ENCODE measurements at regions not wholly inside any gene's neighbourhood (a gene's known extent, or its start where the extent isn't known, plus 50 kb on each side); places are given as distances from the start of the nearest gene placed in this dataset.

- DNase-seq = no peak
Measured at GRCh38 chr18:37985126-37985525, 419.5 kb upstream of the CELF4 start.

GRCh38 chr18:37980556-37980955 is 415.0 kb upstream of the CELF4 start:
- no peak for DNase-seq

- no peak for DNase-seq
Measured at GRCh38 chr18:37975446-37975845, 409.8 kb upstream of the CELF4 start.

GRCh38 chr18:37967261-37967660 is 401.7 kb upstream of the CELF4 start:
- DNase-seq = no peak

GRCh38 chr18:37965572-37965970 is 400.0 kb upstream of the CELF4 start:
- no peak for DNase-seq

- no peak for DNase-seq
Measured at GRCh38 chr18:37964885-37965571, 399.4 kb upstream of the CELF4 start.

- no peak for DNase-seq
Measured at GRCh38 chr18:37963837-37964236, 398.2 kb upstream of the CELF4 start.

GRCh38 chr18:37962316-37962966 is 396.8 kb upstream of the CELF4 start:
- DNase-seq = no peak

- DNase-seq = no peak
Measured at GRCh38 chr18:37958499-37958898, 392.9 kb upstream of the CELF4 start.

GRCh38 chr18:37956902-37957301 is 391.3 kb upstream of the CELF4 start:
- DNase-seq = no peak

- no peak for DNase-seq
Measured at GRCh38 chr18:37956020-37956419, 390.4 kb upstream of the CELF4 start.

GRCh38 chr18:37955201-37955600 is 389.6 kb upstream of the CELF4 start:
- DNase-seq = no peak

- no peak for DNase-seq
Measured at GRCh38 chr18:37953876-37954275, 388.3 kb upstream of the CELF4 start.

- DNase-seq = no peak
Measured at GRCh38 chr18:37948471-37948870, 382.9 kb upstream of the CELF4 start.

GRCh38 chr18:37946324-37946723 is 380.7 kb upstream of the CELF4 start:
- DNase-seq = no peak

GRCh38 chr18:37944700-37945270 is 379.2 kb upstream of the CELF4 start:
- no peak for DNase-seq

GRCh38 chr18:37937287-37937686 is 371.7 kb upstream of the CELF4 start:
- DNase-seq = no peak

GRCh38 chr18:37935086-37935485 is 369.5 kb upstream of the CELF4 start:
- no peak for DNase-seq

GRCh38 chr18:37930640-37931039 is 365.0 kb upstream of the CELF4 start:
- no peak for DNase-seq

- no peak for DNase-seq
Measured at GRCh38 chr18:37922162-37922561, 356.6 kb upstream of the CELF4 start.

- no peak for DNase-seq
Measured at GRCh38 chr18:37920865-37921264, 355.3 kb upstream of the CELF4 start.

- no peak for DNase-seq
Measured at GRCh38 chr18:37913051-37913450, 347.5 kb upstream of the CELF4 start.

GRCh38 chr18:37902344-37902743 is 336.7 kb upstream of the CELF4 start:
- no peak for DNase-seq

- DNase-seq = no peak
Measured at GRCh38 chr18:37900326-37900725, 334.7 kb upstream of the CELF4 start.

- no peak for DNase-seq
Measured at GRCh38 chr18:37889963-37890362, 324.4 kb upstream of the CELF4 start.
